Endodermal cell (in vitro differentiated cells): ENCODE measurements at regions not wholly inside any gene's neighbourhood (a gene's known extent, or its start where the extent isn't known, plus 50 kb on each side); places are given as distances from the start of the nearest gene placed in this dataset.

Experiments
- DNase-seq: peaks from one replicate; pipeline ENCODE4 v3.0.0-alpha.2; 2017
- H3K27ac ChIP-seq: 2 replicates; pipeline ENCODE4 v1.5.1; 2013; ENCODE audit warnings: mild to moderate bottlenecking, low read depth, low read length, moderate library complexity
- H3K27me3 ChIP-seq: 2 replicates; pipeline ENCODE4 v1.6.1; 2013; ENCODE audit warnings: mild to moderate bottlenecking, low read length, moderate library complexity; ENCODE audit not compliant: insufficient read depth, control insufficient read depth, poor library complexity, severe bottlenecking
- H3K36me3 ChIP-seq: 2 replicates; pipeline ENCODE4 v1.7.0; 2013; ENCODE audit warnings: mild to moderate bottlenecking, low read length, moderate library complexity; ENCODE audit not compliant: control insufficient read depth, insufficient read depth
- H3K4me1 ChIP-seq: one replicate; pipeline ENCODE4 v1.7.0; 2013; ENCODE audit warnings: low read length; ENCODE audit not compliant: control insufficient read depth, insufficient read depth
- H3K4me3 ChIP-seq: 2 replicates; pipeline ENCODE4 v1.5.1; 2013; ENCODE audit warnings: mild to moderate bottlenecking, low read length, moderate library complexity
- H3K9ac ChIP-seq: 2 replicates; pipeline ENCODE4 v1.6.1; 2013; ENCODE audit warnings: mild to moderate bottlenecking, low read length, moderate library complexity; ENCODE audit not compliant: poor library complexity, severe bottlenecking; ENCODE audit errors: extremely low read depth
- H3K9me3 ChIP-seq: 2 replicates; pipeline ENCODE4 v1.6.1; 2013; ENCODE audit warnings: mild to moderate bottlenecking, low read length, moderate library complexity; ENCODE audit not compliant: control insufficient read depth
- H3K27ac Mint-ChIP-seq: 2 replicates; pipeline ENCODE4 v1.8.0; 2020; ENCODE audit warnings: mixed read lengths
- H3K27me3 Mint-ChIP-seq: 2 replicates; pipeline ENCODE4 v1.8.0; 2021; ENCODE audit warnings: mild to moderate bottlenecking, mixed read lengths; ENCODE audit not compliant: insufficient read depth
- H3K36me3 Mint-ChIP-seq: 2 replicates; pipeline ENCODE4 v1.8.0; 2020; ENCODE audit warnings: low read depth, mixed read lengths
- H3K4me1 Mint-ChIP-seq: 2 replicates; pipeline ENCODE4 v1.8.0; 2020; ENCODE audit warnings: mixed read lengths
- H3K4me3 Mint-ChIP-seq: 2 replicates; pipeline ENCODE4 v1.8.0; 2020; ENCODE audit warnings: mild to moderate bottlenecking, moderate library complexity, mixed read lengths
- H3K9me3 Mint-ChIP-seq: 2 replicates; pipeline ENCODE4 v1.8.0; 2020; ENCODE audit warnings: mild to moderate bottlenecking, mixed read lengths
- CTCF ChIP-seq: fragments of 200-600 bp; sonication (generic); conservative IDR thresholded peaks from 2 replicates; pipeline ENCODE4 v1.5.0; 2021; ENCODE audit warnings: antibody characterized with exemption, mild to moderate bottlenecking
- WGBS, 2 experiments: methylation state at CpG; one replicate each; pipeline versions ENCODE4 v1.1.5 to v1.1.7; 2013; ENCODE audit warnings: missing lambda C conversion rate in 2 of 2, mixed read lengths in 1 of 2; ENCODE audit not compliant: insufficient coverage in 1 of 2, insufficient read length in 1 of 2; 5-methylcytosine and 5-hydroxymethylcytosine counted together

- Mint-ChIP-seq H3K36me3 (no peaks in the 10 kb centered on the region), H3K27me3 (peaks cover 1% of the 10 kb centered on the region), H3K27ac (no peak overlapping the region), H3K4me3 (no peak overlapping the region), H3K9me3 (no peaks in the 10 kb centered on the region), H3K4me1 (peaks cover 42% of the 10 kb centered on the region)
- no peak overlapping the region for H3K27ac ChIP-seq
- TF ChIP-seq CTCF = no peak
- 90 to 93% methylated on average over 3 to 4 of the region's 4 CpGs for WGBS, 2 experiments
- H3K9me3 ChIP-seq = no peaks in the 10 kb centered on the region
- no peak overlapping the region for H3K9ac ChIP-seq
- no peak overlapping the region for H3K4me3 ChIP-seq
- H3K36me3 ChIP-seq = no peaks in the 10 kb centered on the region
- H3K4me1 ChIP-seq = peaks cover 23% of the 10 kb centered on the region
- H3K27me3 ChIP-seq = no peaks in the 10 kb centered on the region
- peak; percentile 28 for DNase-seq
Measured at GRCh38 chr6:43981363-43981990, 145.8 kb downstream of the MRPL14 start.

- WGBS, 2 experiments = 92 to 94% methylated on average over 11 to 12 of the region's 12 CpGs
- H3K9me3 Mint-ChIP-seq = peaks cover 7% of the 10 kb centered on the region
- peaks cover 12% of the 10 kb centered on the region for H3K4me1 ChIP-seq
- peaks cover 7% of the 10 kb centered on the region for H3K9me3 ChIP-seq
- no peaks in the 10 kb centered on the region for H3K36me3 Mint-ChIP-seq
- H3K36me3 ChIP-seq = no peaks in the 10 kb centered on the region
- H3K4me1 Mint-ChIP-seq = peaks cover 29% of the 10 kb centered on the region
- no peak overlapping the region for H3K9ac ChIP-seq
- no peaks in the 10 kb centered on the region for H3K27me3 ChIP-seq
- H3K4me3 Mint-ChIP-seq = no peak overlapping the region
- H3K27ac ChIP-seq = no peak overlapping the region
- peak; percentile 35 for DNase-seq
- H3K4me3 ChIP-seq = no peak overlapping the region
- no peak for TF ChIP-seq CTCF
- peaks cover 1% of the 10 kb centered on the region for H3K27me3 Mint-ChIP-seq
- no peak overlapping the region for H3K27ac Mint-ChIP-seq
Measured at GRCh38 chr6:43980004-43980795, 147.1 kb downstream of the MRPL14 start.

GRCh38 chr6:43979525-43979924, 147.7 kb downstream of the MRPL14 start:
- Histone ChIP-seq H3K27me3 (no peaks in the 10 kb centered on the region), H3K36me3 (no peaks in the 10 kb centered on the region), H3K9ac (no peak overlapping the region), H3K27ac (no peak overlapping the region), H3K4me1 (peaks cover 7% of the 10 kb centered on the region), H3K4me3 (no peak overlapping the region), H3K9me3 (peaks cover 7% of the 10 kb centered on the region)
- no peak for TF ChIP-seq CTCF
- H3K27ac Mint-ChIP-seq = no peak overlapping the region
- no peak overlapping the region for H3K4me3 Mint-ChIP-seq
- peaks cover 1% of the 10 kb centered on the region for H3K27me3 Mint-ChIP-seq
- DNase-seq = no peak
- H3K36me3 Mint-ChIP-seq = no peaks in the 10 kb centered on the region
- WGBS, 2 experiments = 94 to 99% methylated on average over 4 of the region's 4 CpGs
- H3K9me3 Mint-ChIP-seq = peaks cover 7% of the 10 kb centered on the region
- peaks cover 23% of the 10 kb centered on the region for H3K4me1 Mint-ChIP-seq
